Heart left ventricle (tissue), 16 donors: ENCODE measurements at regions not wholly inside any gene's neighbourhood (a gene's known extent, or its start where the extent isn't known, plus 50 kb on each side); places are given as distances from the start of the nearest gene placed in this dataset.

ENCODE experiments used
- ATAC-seq, 4 donors: fragments of 200-7000 bp; cut with Tn5 transposase; one replicate each; pipeline ENCODE4 v1.9.1; 2020 to 2022; ENCODE audit warnings: moderate library complexity in 4 of 4, mild to moderate bottlenecking in 3 of 4, moderate number of reproducible peaks in 1 of 4
- DNase-seq, 5 donors: peaks; one replicate each; pipeline ENCODE4 v3.0.0-alpha.2; 2020
- H3K27ac ChIP-seq, 12 donors: fragments of 200-600 bp; sonication (generic) in 4 of 12; one replicate each; pipeline versions ENCODE4 v1.5.0 to v1.8.0; 2016 to 2022; ENCODE audit warnings: mild to moderate bottlenecking in 2 of 12
- H3K27me3 ChIP-seq, 9 donors: fragments of 200-600 bp; sonication (generic) in 2 of 9; one replicate each; pipeline versions ENCODE4 v1.5.1 to v1.8.0; 2016 to 2022; ENCODE audit warnings: mild to moderate bottlenecking in 3 of 9
- H3K36me3 ChIP-seq, 9 donors: fragments of 200-600 bp; sonication (generic) in 2 of 9; one replicate each; pipeline versions ENCODE4 v1.5.0 to v1.8.0; 2018 to 2022; ENCODE audit warnings: mild to moderate bottlenecking in 2 of 9
- H3K4me1 ChIP-seq, 12 donors: fragments of 200-600 bp; sonication (generic) in 4 of 12; one replicate each; pipeline versions ENCODE4 v1.5.0 to v1.8.0; 2016 to 2022; ENCODE audit warnings: mild to moderate bottlenecking in 3 of 12
- H3K4me3 ChIP-seq, 12 donors: fragments of 200-600 bp; sonication (generic) in 4 of 12; one replicate each; pipeline versions ENCODE4 v1.5.0 to v1.8.0; 2017 to 2022; ENCODE audit warnings: mild to moderate bottlenecking in 9 of 12, moderate library complexity in 4 of 12
- H3K9me3 ChIP-seq, 12 donors: fragments of 200-600 bp; sonication (generic) in 4 of 12; one replicate each; pipeline versions ENCODE4 v1.5.0 to v1.8.0; 2016 to 2022; ENCODE audit warnings: mild to moderate bottlenecking in 1 of 12
- CTCF ChIP-seq, 12 donors: fragments of 200-600 bp; sonication (generic) in 4 of 12; IDR thresholded peaks; one replicate each; pipeline versions ENCODE4 v1.5.0 to v1.8.0; 2018 to 2022; ENCODE audit warnings: antibody characterized with exemption in 12 of 12, mild to moderate bottlenecking in 5 of 12
- POLR2A ChIP-seq, 2 donors: fragments of 450-650 bp; IDR thresholded peaks; one replicate each; pipeline ENCODE4 v1.6.1; 2017; ENCODE audit warnings: antibody characterized with exemption in 2 of 2, mild to moderate bottlenecking in 2 of 2, moderate library complexity in 2 of 2
- WGBS, 4 donors: extraction: QIAGEN DNeasy Blood & Tissue Kit in 2 of 4; methylation state at CpG; one replicate each; pipeline versions ENCODE4 v1.1.5 to v1.1.7; 2013 to 2018; 5-methylcytosine and 5-hydroxymethylcytosine counted together
- intact Hi-C, 10 donors: fragments of 100-400 bp; cut with DNase I; formaldehyde crosslinking; loops; one replicate each; pipeline versions ENCODE4 v1.11.1 to v1.14.2; 2022
- donor health status: ischemic (EF 13 %, LVEDD 7.1; RV severe dilation, severe dysfunction).
- donor health status: healthy with polysubstance abuse.
- donor health status: DM: no; HTN: yes; CAD: no.
- donor health status: DM: no; HTN: no; CAD: no.
- donor health status: ischemic (EF 25% LVEDD 6.9; RV normal size, moderate dysfunction).
- donor health status: ischemic (EF 25% LVEDD 5.7; RV mildly dilated, moderate dysfunction).
- donor health status: healthy.
- donor health status: DM: yes; HTN: yes; CAD: no.
- donor health status: ischemic (EF 35%, LVEDD 5.7; RV mildly dilated, moderate dysfunction).
- donor health status: nonischemic (EF 11% LVEDD 7.7; RV severe dilation, severe dysfunction).
- donor health status: DM: yes; HTN: yes; CAD: no.
- donor health status: PGD.
- donor health status: ischemic (EF 29% LVEDD 5.4; RV normal size, mild dysfunction).
- donor health status: nonischemic (EF 23%, LVEDD 6.1; RV moderate dilation, normal function).

- H3K9me3 ChIP-seq, result peaks cover 0 to 13% (median 5%) of the 10 kb centered on the region in 12 donors
- intact Hi-C loops, result no loop called here
- no peaks in the 10 kb centered on the region for H3K36me3 ChIP-seq
- H3K27ac ChIP-seq, result no peak overlapping the region
- no peaks in the 10 kb centered on the region for H3K27me3 ChIP-seq
- 68 to 93% (median 88%) methylated on average over 1 of the region's 1 CpG for WGBS, 4 donors
- DNase-seq (no peak), ATAC-seq (no peak)
- H3K4me1 ChIP-seq, result no peaks in the 10 kb centered on the region
- H3K4me3 ChIP-seq, result no peak overlapping the region
- TF ChIP-seq POLR2A (IDR thresholded peaks at IDR 0.05) (no peak), CTCF (IDR thresholded peaks at IDR 0.05) (no peak)
Measured at GRCh38 chr14:57031474-57031873, 221.2 kb upstream of the OTX2 start.

- intact Hi-C loops, result no loop called here
- Histone ChIP-seq H3K4me3 (no peak overlapping the region), H3K27me3 (no peaks in the 10 kb centered on the region), H3K9me3 (peaks cover 0 to 13% (median 6%) of the 10 kb centered on the region in 12 donors), H3K4me1 (no peaks in the 10 kb centered on the region), H3K27ac (no peak overlapping the region), H3K36me3 (no peaks in the 10 kb centered on the region)
- TF ChIP-seq POLR2A (IDR thresholded peaks at IDR 0.05), result no peak
- TF ChIP-seq CTCF (IDR thresholded peaks at IDR 0.05), result no peak
- DNase-seq (no peak), ATAC-seq (no peak)
- 33 to 54% (median 35%) methylated on average over 2 of the region's 2 CpGs for WGBS, 4 donors
Measured at GRCh38 chr14:57029620-57030253, 219.5 kb upstream of the OTX2 start.

- ATAC-seq (no peak), DNase-seq (no peak)
- Histone ChIP-seq H3K4me3 (no peak overlapping the region), H3K4me1 (no peaks in the 10 kb centered on the region), H3K36me3 (no peaks in the 10 kb centered on the region), H3K9me3 (peaks cover 0 to 8% (median under 1%) of the 10 kb centered on the region in 12 donors), H3K27me3 (no peaks in the 10 kb centered on the region), H3K27ac (no peak overlapping the region)
- intact Hi-C loops, result no loop called here
- TF ChIP-seq POLR2A (IDR thresholded peaks at IDR 0.05) (no peak), CTCF (IDR thresholded peaks at IDR 0.05) (no peak)
Measured at GRCh38 chr14:57025456-57025855, 215.2 kb upstream of the OTX2 start.

- no peak overlapping the region for H3K27ac ChIP-seq
- no peak for TF ChIP-seq CTCF (IDR thresholded peaks at IDR 0.05)
- TF ChIP-seq POLR2A (IDR thresholded peaks at IDR 0.05), result no peak
- 70 to 78% (median 72%) methylated on average over 6 of the region's 6 CpGs for WGBS, 4 donors
- no peak for ATAC-seq
- H3K9me3 ChIP-seq, result peaks cover 0 to 4% (median 0%) of the 10 kb centered on the region in 12 donors
- DNase-seq, result no peak
- H3K27me3 ChIP-seq, result no peaks in the 10 kb centered on the region
- intact Hi-C loops, result no loop called here
- H3K4me3 ChIP-seq, result no peak overlapping the region
- no peaks in the 10 kb centered on the region for H3K4me1 ChIP-seq
- no peaks in the 10 kb centered on the region for H3K36me3 ChIP-seq
Measured at GRCh38 chr14:57022608-57023007, 212.3 kb upstream of the OTX2 start.
